HepG2 (cell line): ENCODE measurements at regions not wholly inside any gene's neighbourhood (a gene's known extent, or its start where the extent isn't known, plus 50 kb on each side); places are given as distances from the start of the nearest gene placed in this dataset.

Experiments used
- ATAC-seq: fragments of 200-7000 bp; cut with Tn5 transposase; 3 replicates; pipeline ENCODE4 v1.9.1; 2020; ENCODE audit warnings: mild to moderate bottlenecking, moderate library complexity
- BruUV-seq: library from RNA; stranded (reverse); fragments of 400-500 nt; replicated peaks from 2 replicates; lab custom pipeline; 2021; lab: Mats Ljungman, UMichigan
- CTCF ChIA-PET: fragments of 300-600 bp; formaldehyde crosslinking; extraction: SDS; loops from one replicate; lab custom pipeline; 2021; ENCODE audit warnings: low total read pairs, inconsistent platforms, low intra/inter-chr PET ratio; lab: Yijun Ruan, JAX
- POLR2A ChIA-PET: fragments of 350-600 bp; sonication (Branson Sonifier 250); formaldehyde crosslinking; loops from one replicate; lab custom pipeline; 2020; ENCODE audit warnings: antibody characterized with exemption, inconsistent platforms; lab: Yijun Ruan, JAX
- DNase-seq: peaks from one replicate; pipeline ENCODE4 v3.0.0-alpha.2; 2015; ENCODE audit warnings: low spot score
- FAIRE-seq: peaks from 3 replicates; lab custom pipeline; 2011; peaks lifted over from hg19 to GRCh38; lab: Jason Lieb, UNC
- H2AFZ ChIP-seq: one replicate; pipeline ENCODE4 v1.6.1; 2011; ENCODE audit warnings: low read length, inconsistent platforms
- H3K27ac ChIP-seq: fragments of 300-600 bp; 3 replicates; pipeline ENCODE4 v1.8.0; 2011; ENCODE audit warnings: mixed run types, mild to moderate bottlenecking, mixed read lengths, low read length, inconsistent platforms; ENCODE audit not compliant: insufficient read depth; ENCODE audit errors: extremely low read length
- H3K27me3 ChIP-seq, 2 experiments: fragments of 200-600 bp in 1 of 2; 2 replicates in 1 of 2; 3 replicates in 1 of 2; pipeline versions ENCODE4 v1.6.0 to v1.8.0; 2011; ENCODE audit warnings: low read length in 2 of 2, mild to moderate bottlenecking in 2 of 2, moderate library complexity in 2 of 2, inconsistent platforms in 1 of 2; ENCODE audit not compliant: insufficient read depth in 2 of 2, control insufficient read depth in 1 of 2
- H3K36me3 ChIP-seq, 2 experiments: fragments of 200-600 bp in 1 of 2; replicated peaks in 1 of 2; 2 replicates in 1 of 2; 3 replicates in 1 of 2; pipeline versions ENCODE4 v1.5.1 to v1.8.0; 2011; ENCODE audit warnings: low read length in 2 of 2, inconsistent platforms in 1 of 2; ENCODE audit not compliant: insufficient read depth in 2 of 2, control insufficient read depth in 1 of 2
- H3K4me1 ChIP-seq: 2 replicates; pipeline ENCODE4 v1.5.1; 2012; ENCODE audit warnings: low read length, inconsistent platforms; ENCODE audit not compliant: insufficient read depth
- H3K4me2 ChIP-seq: 2 replicates; pipeline ENCODE4 v1.6.0; 2011; ENCODE audit warnings: low read depth, low read length, inconsistent platforms
- H3K4me3 ChIP-seq, 3 experiments: fragments of 200-600 bp in 1 of 3; sonication (generic), shearing (Covaris generic) in 1 of 3; replicated peaks in 1 of 3; 2 replicates each; pipeline ENCODE4 v1.5.1; 2011 to 2016; ENCODE audit warnings: low read length in 3 of 3, inconsistent platforms in 2 of 3, low read depth in 2 of 3, mild to moderate bottlenecking in 2 of 3, control low read depth in 1 of 3, mixed read lengths in 1 of 3; ENCODE audit not compliant: insufficient read depth in 1 of 3
- H3K79me2 ChIP-seq: one replicate; pipeline ENCODE4 v1.6.1; 2011; ENCODE audit warnings: low read length, inconsistent platforms; ENCODE audit not compliant: insufficient read depth
- H3K9ac ChIP-seq: 2 replicates; pipeline ENCODE4 v1.6.0; 2011; ENCODE audit warnings: mild to moderate bottlenecking, low read depth, low read length, inconsistent platforms; ENCODE audit not compliant: insufficient read depth
- H3K9me3 ChIP-seq: 2 replicates; pipeline ENCODE4 v1.5.1; 2012; ENCODE audit warnings: mild to moderate bottlenecking, low read length
- H4K20me1 ChIP-seq: 2 replicates; pipeline ENCODE4 v1.6.0; 2011; ENCODE audit warnings: inconsistent platforms, mild to moderate bottlenecking, low read length, moderate library complexity; ENCODE audit not compliant: insufficient read depth
- GPN1 ChIP-seq: sonication (generic); formaldehyde crosslinking; IDR thresholded peaks from 2 replicates; pipeline ENCODE4 v1.5.1; 2020; ENCODE audit warnings: missing genetic modification reagents, borderline replicate concordance
- NBN ChIP-seq: fragments of 450-650 bp; conservative IDR thresholded peaks from 2 replicates; pipeline ENCODE4 v1.6.1; 2017
- NFYC ChIP-seq: IDR thresholded peaks from 2 replicates; pipeline ENCODE4 v1.6.1; 2016; ENCODE audit warnings: missing genetic modification reagents, missing compliant biosample characterization
- RAD51 ChIP-seq: fragments of 450-650 bp; IDR thresholded peaks from 2 replicates; pipeline ENCODE4 v1.6.1; 2016; ENCODE audit warnings: borderline replicate concordance
- SRSF4 ChIP-seq: fragments of 200-400 bp; formaldehyde crosslinking; IDR thresholded peaks from one replicate; pipeline ENCODE4 v1.6.1; 2018; ENCODE audit warnings: mild to moderate bottlenecking, low read depth, low read length, moderate library complexity; ENCODE audit not compliant: poor library complexity, severe bottlenecking
- ZFP41 ChIP-seq: sonication (generic); formaldehyde crosslinking; IDR thresholded peaks from 2 replicates; pipeline ENCODE4 v1.4.0; 2020; ENCODE audit warnings: mild to moderate bottlenecking, missing genetic modification reagents, borderline replicate concordance
- ZNF282 ChIP-seq: fragments of 450-650 bp; IDR thresholded peaks from 2 replicates; pipeline ENCODE4 v1.6.1; 2018; ENCODE audit not compliant: partially characterized antibody
- ZNF407 ChIP-seq: sonication (generic); formaldehyde crosslinking; IDR thresholded peaks from one replicate; pipeline ENCODE4 v1.5.1; 2020; ENCODE audit warnings: mild to moderate bottlenecking, missing genetic modification reagents; ENCODE audit errors: not compliant biosample characterization
- ZNF530 ChIP-seq: sonication (generic); formaldehyde crosslinking; IDR thresholded peaks from 2 replicates; pipeline ENCODE4 v1.5.0; 2020; ENCODE audit warnings: low read depth, mild to moderate bottlenecking, missing genetic modification reagents
- ZNF615 ChIP-seq: sonication (generic); formaldehyde crosslinking; IDR thresholded peaks from 2 replicates; pipeline ENCODE4 v1.5.0; 2020; ENCODE audit warnings: mild to moderate bottlenecking, missing genetic modification reagents, borderline replicate concordance
- ZNF788 ChIP-seq: sonication (generic); formaldehyde crosslinking; IDR thresholded peaks from 2 replicates; pipeline ENCODE4 v1.5.0; 2020; ENCODE audit warnings: mild to moderate bottlenecking, missing genetic modification reagents, borderline replicate concordance
- ZNF800 ChIP-seq: sonication (generic); formaldehyde crosslinking; IDR thresholded peaks from 2 replicates; pipeline ENCODE4 v1.4.0; 2020; ENCODE audit warnings: missing genetic modification reagents
- ZSCAN31 ChIP-seq: sonication (generic); formaldehyde crosslinking; IDR thresholded peaks from 2 replicates; pipeline ENCODE4 v1.5.0; 2020; ENCODE audit warnings: low read depth, mild to moderate bottlenecking, missing genetic modification reagents
- WGBS: methylation state at CpG from one replicate; pipeline ENCODE4 v1.1.6; 2017; ENCODE audit warnings: low lambda C conversion rate; 5-methylcytosine and 5-hydroxymethylcytosine counted together
- in situ Hi-C: cut with HindIII; loops from 2 replicates; pipeline ENCODE4 v1.10.0; 2017; ENCODE audit warnings: low pct_unique_long_range_greater_than_20kb; ENCODE audit not compliant: extremely low pct_ligation_motif_present
- intact Hi-C: fragments of 100-400 bp; cut with micrococcal nuclease; formaldehyde crosslinking; loops from one replicate; pipeline ENCODE4 v1.10.0; 2022; ENCODE audit not compliant: unreplicated experiment

GRCh38 chr1:18535391-18536210, 54.9 kb downstream of the KLHDC7A start:
- ChIA-PET CTCF (no interaction called here), POLR2A (no interaction called here)
- no peak for DNase-seq
- intact Hi-C loops (no loop called here), in situ Hi-C loops (no loop called here)
- Histone ChIP-seq H3K36me3 (no peaks in the 10 kb centered on the region), H3K9ac (no peak overlapping the region), H3K9me3 (no peaks in the 10 kb centered on the region), H3K79me2 (no peaks in the 10 kb centered on the region), H3K4me1 (no peaks in the 10 kb centered on the region), H4K20me1 (0 out of 2 replicates have a peak, but pooled peaks cover 8% of the 10 kb centered on the region), H3K27ac (no peak overlapping the region), H2AFZ (no peak overlapping the region), H3K27me3 (peaks cover 4 to 31% of the 10 kb centered on the region in 2 experiments; a peak in 3 of 5 replicates), H3K4me3 (no peak overlapping the region), H3K4me2 (no peak overlapping the region)
- 33% methylated on average over 9 of the region's 14 CpGs for WGBS
- TF ChIP-seq ZNF282 (no peak), GPN1 (CRISPR knock-in tag) (no peak), ZFP41 (CRISPR knock-in tag) (no peak), ZNF800 (no peak), ZNF615 (CRISPR knock-in tag) (no peak), ZNF407 (CRISPR knock-in tag) (no peak), NFYC (CRISPR knock-in tag) (no peak), RAD51 (no peak), ZSCAN31 (CRISPR knock-in tag) (no peak), SRSF4 (no peak), ZNF530 (CRISPR knock-in tag) (no peak), ZNF788 (CRISPR knock-in tag) (no peak), NBN (no peak)
- no TSS peak for BruUV-seq
- ATAC-seq: no peak
- no peak for FAIRE-seq
